ENCODE measurements at regions not wholly inside any gene's neighbourhood (a gene's known extent, or its start where the extent isn't known, plus 50 kb on each side); places are given as distances from the start of the nearest gene placed in this dataset.
"Not testable (repeated sequence)": the region's sequence is repeated elsewhere in the genome, so short reads cannot be mapped to it uniquely, and the experiment has no call there.

DNA sequence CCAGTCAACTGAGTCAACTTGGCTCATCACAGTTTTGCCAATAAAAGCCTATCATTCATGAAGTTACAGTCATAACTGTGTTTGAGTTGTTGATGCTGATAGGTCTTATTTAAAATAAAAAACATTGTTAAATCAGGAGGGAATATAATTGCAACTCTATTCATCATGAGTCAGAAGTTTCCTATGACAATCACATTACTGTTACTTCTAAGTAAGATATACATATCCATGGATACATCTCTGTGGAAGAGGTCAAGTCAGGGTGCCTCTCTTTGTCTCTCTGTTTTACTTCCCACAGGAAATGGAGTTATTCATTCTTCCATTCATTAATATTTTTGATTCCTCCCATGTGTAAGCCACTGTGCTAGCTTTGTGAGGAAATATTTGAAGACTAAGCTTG lies 2015.4 kb upstream of the WWC1 start:
- no peak for DNase-seq (ENCODE audit: low read depth in 2 of 3, low spot score in 2 of 3)

DNA sequence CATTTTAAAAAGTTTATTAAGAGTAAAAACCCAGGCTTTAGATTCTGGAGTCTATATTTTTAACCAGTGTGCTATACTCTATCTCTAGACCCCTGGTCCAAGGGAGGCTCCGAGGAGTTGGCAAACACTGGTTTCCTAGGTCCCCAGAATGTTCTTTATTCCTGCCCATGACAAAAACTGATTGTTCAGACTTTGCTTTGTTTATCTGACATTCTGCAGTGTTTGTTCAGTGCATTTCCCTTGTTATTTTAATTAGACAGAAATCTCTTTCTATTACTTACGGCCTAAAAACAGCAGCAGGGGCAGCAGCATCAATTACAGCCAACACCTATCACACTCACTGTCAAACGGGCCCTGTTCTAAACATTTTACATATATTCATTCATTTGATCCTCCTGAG lies 2011.6 kb upstream of the WWC1 start:
- DNase-seq (ENCODE audit: low read depth in 2 of 3, low spot score in 2 of 3), result no peak

DNA sequence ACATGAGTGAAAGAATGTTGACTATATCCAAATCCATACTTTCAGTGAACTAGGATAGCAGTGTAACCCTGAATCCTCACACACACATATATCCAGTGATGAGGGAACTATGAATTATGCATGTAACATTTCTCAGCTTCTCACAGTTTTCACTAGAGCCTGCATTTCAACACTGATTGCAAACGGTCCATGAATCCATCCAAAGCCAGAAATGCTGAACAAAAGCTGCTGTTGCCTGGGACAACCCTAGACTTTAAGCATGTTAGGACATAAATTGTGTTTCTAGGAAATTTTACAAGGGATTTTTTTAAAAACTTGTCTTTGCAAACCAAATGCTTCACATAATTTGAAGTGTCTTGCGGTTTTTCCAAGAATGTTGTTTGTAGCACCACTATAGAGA lies 2010.0 kb upstream of the WWC1 start:
- no peak for DNase-seq (ENCODE audit: low read depth in 2 of 3, low spot score in 2 of 3)

DNA sequence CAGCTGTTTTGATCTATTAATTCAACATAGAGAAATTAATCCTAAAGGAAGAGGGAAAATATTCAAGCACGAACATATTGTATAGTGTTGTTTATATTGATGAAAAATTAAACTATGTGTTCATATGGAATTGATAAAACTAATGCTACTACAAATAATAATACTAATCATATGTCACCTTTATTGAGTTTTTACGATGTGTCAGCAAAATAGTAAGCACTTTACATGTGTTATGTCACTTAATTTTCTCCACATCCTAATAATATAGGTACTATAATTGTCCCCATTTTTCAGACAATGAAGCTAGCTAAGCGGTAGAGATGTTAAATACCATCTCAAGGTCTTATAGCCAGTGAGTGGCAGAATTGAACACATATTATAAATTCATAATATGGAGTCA lies 2008.5 kb upstream of the WWC1 start:
- no peak for DNase-seq (ENCODE audit: low read depth in 2 of 3, low spot score in 2 of 3)

DNA sequence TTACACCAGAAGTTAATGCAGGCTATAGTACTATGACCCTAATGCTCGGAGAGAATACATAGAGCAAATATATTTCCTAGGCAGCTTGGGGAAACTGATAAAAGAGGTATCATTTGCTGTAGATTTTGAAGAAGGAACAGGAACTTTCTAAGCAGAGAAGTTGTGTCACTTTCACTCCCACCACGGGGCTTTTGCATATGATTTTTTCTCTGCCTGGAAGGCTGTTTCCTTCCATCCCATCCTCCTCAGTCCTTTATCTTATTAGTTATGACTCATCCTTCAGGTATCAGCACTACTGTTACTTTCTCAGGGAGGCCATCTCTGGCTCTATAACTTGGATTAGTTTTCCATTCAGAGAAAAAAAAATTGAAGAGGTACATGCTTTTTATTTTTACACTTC lies 2006.1 kb upstream of the WWC1 start:
- no peak for DNase-seq (ENCODE audit: low read depth in 2 of 3, low spot score in 2 of 3)

DNA sequence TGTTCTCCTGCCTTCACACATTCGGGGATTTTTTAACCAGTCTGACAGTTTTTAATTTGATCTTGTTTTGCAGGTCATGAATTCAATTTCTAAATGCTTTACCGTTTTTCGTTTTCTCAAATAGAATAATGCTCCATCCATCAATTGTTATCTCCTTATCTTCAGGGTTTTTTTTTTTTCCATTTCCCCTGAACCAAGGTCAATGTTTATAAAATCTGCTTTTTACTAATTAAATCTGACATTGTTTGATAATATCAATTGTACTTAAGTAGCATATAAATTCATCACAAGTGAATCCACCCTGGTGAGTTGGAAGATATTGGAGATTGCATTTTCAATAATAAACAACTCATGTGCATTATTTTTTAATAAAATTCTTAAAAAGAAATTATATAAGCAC lies 2004.6 kb upstream of the WWC1 start:
- no peak for DNase-seq (ENCODE audit: low read depth in 2 of 3, low spot score in 2 of 3)

- DNase-seq (ENCODE audit: low read depth in 2 of 3, low spot score in 2 of 3), result no peak
Measured at GRCh38 chr5:166287866-166288265, 2003.6 kb upstream of the WWC1 start.

- DNase-seq (ENCODE audit: low read depth in 2 of 3, low spot score in 2 of 3), result not testable (repeated sequence)
Measured at GRCh38 chr5:166291800-166292199, 1999.6 kb upstream of the WWC1 start.

- DNase-seq (ENCODE audit: low read depth in 2 of 3, low spot score in 2 of 3), result peak in 2 of 3 donors; percentile 1 to 37
Measured at GRCh38 chr5:166293892-166294291, 1997.6 kb upstream of the WWC1 start.

GRCh38 chr5:166302166-166302565 lies 1989.3 kb upstream of the WWC1 start:
- DNase-seq (ENCODE audit: low read depth in 2 of 3, low spot score in 2 of 3), result no peak

DNA sequence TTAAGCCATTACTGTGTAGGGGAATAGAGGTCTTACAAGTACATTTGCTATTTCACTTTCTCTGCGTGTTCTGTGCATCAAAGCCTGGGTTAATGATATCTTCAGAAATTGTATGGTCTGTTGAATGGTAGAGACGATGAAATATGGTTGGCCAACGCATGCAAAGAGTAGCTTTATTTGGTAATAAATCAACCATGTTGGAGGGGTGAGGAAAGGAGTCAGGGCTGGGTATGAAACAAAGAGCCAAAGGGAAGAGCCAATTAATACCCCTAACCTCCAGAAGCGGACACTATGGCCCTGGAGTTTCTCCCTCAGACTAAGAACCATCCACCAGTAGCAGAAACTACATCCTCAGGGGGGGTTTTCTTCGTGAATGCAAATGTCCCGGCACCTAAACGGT lies 1974.0 kb upstream of the WWC1 start:
- no peak for DNase-seq (ENCODE audit: low read depth in 2 of 3, low spot score in 2 of 3)

DNA sequence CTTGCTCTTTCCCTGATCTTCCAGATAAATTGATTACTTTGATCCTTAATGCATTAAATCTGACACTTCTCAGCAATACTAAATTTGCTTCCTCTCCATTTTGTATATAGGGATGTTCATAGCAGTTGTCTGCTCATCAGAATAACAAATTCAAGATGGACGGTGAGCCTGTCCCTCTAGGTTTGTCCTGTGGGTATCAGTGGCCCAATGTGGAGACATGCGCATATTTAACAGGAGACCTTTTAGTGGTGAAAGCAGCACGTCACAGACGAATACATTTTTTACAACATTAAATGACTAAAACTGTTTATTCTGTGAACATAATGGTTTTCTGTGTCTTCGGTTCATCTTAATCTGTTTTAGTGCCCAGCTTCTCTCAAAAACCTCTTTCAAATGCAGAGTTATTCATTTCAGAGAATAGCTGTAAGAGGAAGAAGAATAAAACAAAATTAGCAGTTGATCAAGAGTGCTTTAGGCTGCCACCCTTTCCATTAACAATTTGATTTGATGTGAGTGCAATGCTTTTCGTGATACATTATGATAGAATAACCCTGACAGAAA lies 1970.4 kb upstream of the WWC1 start:
- DNase-seq (ENCODE audit: low read depth in 2 of 3, low spot score in 2 of 3), result no peak

- no peak for DNase-seq (ENCODE audit: low read depth in 2 of 3, low spot score in 2 of 3)
Measured at GRCh38 chr5:166324372-166324771, 1967.1 kb upstream of the WWC1 start.

- DNase-seq (ENCODE audit: low read depth in 2 of 3, low spot score in 2 of 3), result no peak
Measured at GRCh38 chr5:166329149-166329800, 1962.2 kb upstream of the WWC1 start.

GRCh38 chr5:166330036-166330435 lies 1961.4 kb upstream of the WWC1 start:
- DNase-seq (ENCODE audit: low read depth in 2 of 3, low spot score in 2 of 3), result no peak

DNA sequence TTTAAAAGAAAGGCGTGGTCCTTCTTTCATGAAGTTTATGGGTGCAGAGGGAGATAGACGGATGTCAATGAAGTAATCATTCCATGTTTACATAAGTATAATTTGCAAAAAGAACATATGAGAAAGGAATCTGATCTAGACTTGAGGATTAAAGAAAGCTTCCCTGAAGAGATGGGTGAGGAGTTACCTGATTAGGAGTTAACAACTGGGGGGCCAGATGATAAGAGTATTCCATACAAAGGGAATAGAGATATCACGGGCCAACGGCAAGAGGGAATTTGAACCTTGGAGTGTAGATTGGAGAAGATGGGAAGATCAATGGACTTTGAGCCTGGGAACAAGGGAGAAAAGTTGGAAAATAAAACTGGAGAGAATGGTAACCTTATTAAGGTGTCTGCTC lies 1959.9 kb upstream of the WWC1 start:
- no peak for DNase-seq (ENCODE audit: low read depth in 2 of 3, low spot score in 2 of 3)

- DNase-seq (ENCODE audit: low read depth in 2 of 3, low spot score in 2 of 3), result no peak
Measured at GRCh38 chr5:166338801-166339200, 1952.6 kb upstream of the WWC1 start.

DNA sequence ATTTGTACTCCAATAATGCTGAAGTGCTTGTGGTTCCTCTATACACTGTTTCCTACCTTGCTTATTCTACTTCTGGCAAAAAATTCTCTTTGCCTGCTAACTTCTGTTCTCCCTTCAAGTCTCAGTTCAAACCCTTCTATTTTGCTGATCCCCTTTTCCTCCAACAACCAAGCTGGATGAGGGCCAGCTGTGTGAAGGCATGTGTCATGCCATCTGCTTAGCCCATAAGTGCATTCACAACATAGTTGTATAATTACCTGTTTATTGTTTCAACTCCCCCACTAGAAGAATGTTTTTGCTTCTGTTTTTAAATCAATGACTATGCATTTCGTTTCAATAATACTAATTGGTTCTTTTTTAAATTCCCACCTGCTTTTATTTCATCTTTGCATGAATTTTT lies 1951.4 kb upstream of the WWC1 start:
- no peak for DNase-seq (ENCODE audit: low read depth in 2 of 3, low spot score in 2 of 3)

- DNase-seq (ENCODE audit: low read depth in 2 of 3, low spot score in 2 of 3), result no peak
Measured at GRCh38 chr5:166341740-166342337, 1949.6 kb upstream of the WWC1 start.

- DNase-seq (ENCODE audit: low read depth in 2 of 3, low spot score in 2 of 3), result no peak
Measured at GRCh38 chr5:166342402-166342801, 1949.0 kb upstream of the WWC1 start.

- no peak for DNase-seq (ENCODE audit: low read depth in 2 of 3, low spot score in 2 of 3)
Measured at GRCh38 chr5:166346726-166347374, 1944.6 kb upstream of the WWC1 start.

- DNase-seq (ENCODE audit: low read depth in 2 of 3, low spot score in 2 of 3), result no peak
Measured at GRCh38 chr5:166349046-166349445, 1942.4 kb upstream of the WWC1 start.

All from hematopoietic multipotent progenitor cell (in vitro differentiated cells).